ENCODE measurements at regions not wholly inside any gene's neighbourhood (a gene's known extent, or its start where the extent isn't known, plus 50 kb on each side); places are given as distances from the start of the nearest gene placed in this dataset.

DNA sequence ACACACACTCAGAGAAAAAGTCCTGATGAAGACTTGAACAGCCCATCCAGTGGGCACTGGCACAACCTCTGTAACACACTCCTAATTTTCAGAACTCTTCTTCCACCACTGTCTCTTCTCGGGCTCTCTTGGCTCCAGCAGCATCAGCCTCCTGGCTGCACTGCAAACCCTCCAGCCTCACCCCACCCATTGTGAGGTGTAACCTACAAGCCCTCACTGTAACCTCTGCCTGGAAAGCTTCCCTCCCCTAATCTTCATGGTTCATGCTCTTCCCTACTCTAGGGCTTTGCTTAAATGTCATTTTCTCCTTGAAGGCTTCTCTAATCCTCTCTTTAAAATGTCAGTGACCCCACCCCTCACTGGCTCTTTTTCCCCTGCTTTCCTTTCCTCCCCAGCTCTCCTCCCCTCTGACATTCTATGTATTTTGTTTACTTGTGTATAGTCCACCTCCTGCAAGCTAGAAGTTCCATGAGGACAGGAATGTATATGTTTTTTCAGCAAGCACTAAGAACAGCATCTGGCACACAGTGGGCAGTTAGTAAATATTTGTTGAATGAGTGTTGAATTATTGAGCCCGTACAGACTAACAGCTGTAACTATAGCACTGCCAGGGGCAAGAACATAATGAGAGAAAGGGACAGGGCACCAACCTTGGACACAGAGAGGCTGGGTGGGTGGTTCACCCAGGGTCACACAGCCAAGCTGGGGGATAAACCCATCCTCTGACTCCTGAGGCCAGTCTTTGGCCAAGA, 76.4 kb downstream of the ESM1 start:
- Histone ChIP-seq H3K4me2 (ENCODE audit: low read length) (no peak overlapping the region), H2AFZ (ENCODE audit: low read length) (no peak overlapping the region), H3K4me3 (ENCODE audit: low read depth, low read length, poor library complexity, severe bottlenecking) (no peak overlapping the region), H4K20me1 (ENCODE audit: insufficient read depth, low read length) (no peaks in the 10 kb centered on the region), H3K27ac (ENCODE audit: low read depth, low read length, poor library complexity, severe bottlenecking) (no peak overlapping the region), H3K4me1 (ENCODE audit: insufficient read depth, low read length, poor library complexity, severe bottlenecking) (no peaks in the 10 kb centered on the region), H3K79me2 (ENCODE audit: insufficient read depth, low read depth, low read length) (no peaks in the 10 kb centered on the region), H3K36me3 (ENCODE audit: insufficient read depth, low read length) (no peaks in the 10 kb centered on the region), H3K9me3 (ENCODE audit: low read length) (no peaks in the 10 kb centered on the region), H3K9me2 (ENCODE audit: insufficient read depth, low read length) (no peaks in the 10 kb centered on the region)
- ChIA-PET POLR2A (no interaction called here), CTCF (ENCODE audit: unreplicated experiment) (interaction anchor here (0.8 kb wide), 1 partner anchor 51 kb away, joined by 3 read pairs; no protein-coding TSS in a partner anchor)
- DNase-seq (ENCODE audit: low spot score) = no peak
- intact Hi-C loops (cut with micrococcal nuclease; ENCODE audit: unreplicated experiment) = no loop called here
- BruUV-seq (replicated peaks) = no TSS peak
- no peak for TF ChIP-seq CTCF (conservative IDR thresholded peaks at IDR 0.05; ENCODE audit: low read length)
- no peak for TF ChIP-seq EZH2phosphoT487 (IDR thresholded peaks at IDR 0.05; ENCODE audit: borderline replicate concordance, low read depth, low read length)

- no peaks in the 10 kb centered on the region for H4K20me1 ChIP-seq (ENCODE audit: insufficient read depth, low read length)
- intact Hi-C loops (cut with micrococcal nuclease; ENCODE audit: unreplicated experiment) = loop anchor here (1.0 kb wide), 1 partner anchor 240 kb away; no protein-coding TSS in a partner anchor
- peak; percentile 41 for DNase-seq (ENCODE audit: low spot score)
- TF ChIP-seq CTCF (conservative IDR thresholded peaks at IDR 0.05; ENCODE audit: low read length) (peak; percentile 90), EZH2phosphoT487 (IDR thresholded peaks at IDR 0.05; ENCODE audit: borderline replicate concordance, low read depth, low read length) (no peak)
- no peak overlapping the region for H3K4me3 ChIP-seq (ENCODE audit: low read depth, low read length, poor library complexity, severe bottlenecking)
- no peaks in the 10 kb centered on the region for H3K36me3 ChIP-seq (ENCODE audit: insufficient read depth, low read length)
- no peak overlapping the region for H3K4me2 ChIP-seq (ENCODE audit: low read length)
- POLR2A ChIA-PET = no interaction called here
- H3K27ac ChIP-seq (ENCODE audit: low read depth, low read length, poor library complexity, severe bottlenecking) = no peak overlapping the region
- no TSS peak for BruUV-seq (replicated peaks)
- H3K4me1 ChIP-seq (ENCODE audit: insufficient read depth, low read length, poor library complexity, severe bottlenecking) = peaks cover 4% of the 10 kb centered on the region
- CTCF ChIA-PET (ENCODE audit: unreplicated experiment) = no interaction called here
- no peak overlapping the region for H2AFZ ChIP-seq (ENCODE audit: low read length)
- H3K79me2 ChIP-seq (ENCODE audit: insufficient read depth, low read depth, low read length) = no peaks in the 10 kb centered on the region
- no peaks in the 10 kb centered on the region for H3K9me3 ChIP-seq (ENCODE audit: low read length)
- H3K9me2 ChIP-seq (ENCODE audit: insufficient read depth, low read length) = no peaks in the 10 kb centered on the region
Measured at GRCh38 chr5:54905942-54906537, 79.4 kb downstream of the ESM1 start.

- DNase-seq (ENCODE audit: low spot score) = no peak
- Histone ChIP-seq H3K4me1 (ENCODE audit: insufficient read depth, low read length, poor library complexity, severe bottlenecking) (peaks cover 4% of the 10 kb centered on the region), H3K4me3 (ENCODE audit: low read depth, low read length, poor library complexity, severe bottlenecking) (no peak overlapping the region), H3K36me3 (ENCODE audit: insufficient read depth, low read length) (no peaks in the 10 kb centered on the region), H3K27ac (ENCODE audit: low read depth, low read length, poor library complexity, severe bottlenecking) (no peak overlapping the region), H3K9me2 (ENCODE audit: insufficient read depth, low read length) (no peaks in the 10 kb centered on the region), H3K79me2 (ENCODE audit: insufficient read depth, low read depth, low read length) (no peaks in the 10 kb centered on the region), H3K4me2 (ENCODE audit: low read length) (no peak overlapping the region), H2AFZ (ENCODE audit: low read length) (no peak overlapping the region), H4K20me1 (ENCODE audit: insufficient read depth, low read length) (no peaks in the 10 kb centered on the region), H3K9me3 (ENCODE audit: low read length) (no peaks in the 10 kb centered on the region)
- no peak for TF ChIP-seq EZH2phosphoT487 (IDR thresholded peaks at IDR 0.05; ENCODE audit: borderline replicate concordance, low read depth, low read length)
- TF ChIP-seq CTCF (conservative IDR thresholded peaks at IDR 0.05; ENCODE audit: low read length) = no peak
- intact Hi-C loops (cut with micrococcal nuclease; ENCODE audit: unreplicated experiment) = no loop called here
- no TSS peak for BruUV-seq (replicated peaks)
- ChIA-PET POLR2A (no interaction called here), CTCF (ENCODE audit: unreplicated experiment) (no interaction called here)
Measured at GRCh38 chr5:54905246-54905795, 80.1 kb downstream of the ESM1 start.
